ENCODE measurements at regions not wholly inside any gene's neighbourhood (a gene's known extent, or its start where the extent isn't known, plus 50 kb on each side); places are given as distances from the start of the nearest gene placed in this dataset.
"Not testable (repeated sequence)": the region's sequence is repeated elsewhere in the genome, so short reads cannot be mapped to it uniquely, and the experiment has no call there.

DNA sequence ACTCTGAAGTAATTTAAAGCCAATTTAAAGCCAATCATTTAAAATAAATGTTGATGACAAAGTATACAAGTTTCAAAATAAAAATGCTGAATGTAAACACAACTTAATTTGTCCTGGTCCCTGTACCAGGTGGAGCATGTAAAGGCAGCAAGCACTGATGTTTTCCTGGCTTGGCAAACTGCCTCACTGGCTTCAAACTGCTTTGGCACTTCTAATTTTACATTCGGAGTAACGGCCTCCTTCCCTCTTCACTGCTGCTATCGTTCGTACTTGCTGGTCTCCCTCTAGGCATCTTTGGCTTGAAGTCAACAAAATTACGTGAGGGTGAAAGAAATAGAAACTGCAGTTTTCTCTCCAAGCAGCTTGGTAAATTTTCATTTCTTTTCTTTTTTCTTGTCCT is 287.9 kb downstream of the LTN1 start:
- no peak for DNase-seq (ENCODE audit: low read depth in 3 of 3)

DNA sequence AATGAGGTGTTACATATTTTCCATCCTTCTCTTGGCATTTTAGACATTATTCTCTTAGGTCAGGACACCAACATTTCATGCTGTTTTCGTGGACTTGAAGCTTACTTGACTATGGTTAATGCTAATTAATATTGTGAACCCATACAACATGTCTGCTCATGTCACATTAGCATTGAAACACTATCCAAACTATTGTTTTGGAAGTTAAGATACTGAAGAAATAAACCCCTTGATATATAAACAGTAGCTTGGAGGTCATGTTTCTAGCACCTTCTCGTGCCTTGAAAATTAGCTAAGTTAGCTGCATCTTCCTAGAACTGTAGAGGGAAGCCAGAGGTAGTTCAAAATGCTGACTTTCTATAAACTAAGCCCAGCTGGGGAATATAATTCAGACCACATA is 288.8 kb downstream of the LTN1 start:
- DNase-seq (ENCODE audit: low read depth in 3 of 3), result no peak

DNA sequence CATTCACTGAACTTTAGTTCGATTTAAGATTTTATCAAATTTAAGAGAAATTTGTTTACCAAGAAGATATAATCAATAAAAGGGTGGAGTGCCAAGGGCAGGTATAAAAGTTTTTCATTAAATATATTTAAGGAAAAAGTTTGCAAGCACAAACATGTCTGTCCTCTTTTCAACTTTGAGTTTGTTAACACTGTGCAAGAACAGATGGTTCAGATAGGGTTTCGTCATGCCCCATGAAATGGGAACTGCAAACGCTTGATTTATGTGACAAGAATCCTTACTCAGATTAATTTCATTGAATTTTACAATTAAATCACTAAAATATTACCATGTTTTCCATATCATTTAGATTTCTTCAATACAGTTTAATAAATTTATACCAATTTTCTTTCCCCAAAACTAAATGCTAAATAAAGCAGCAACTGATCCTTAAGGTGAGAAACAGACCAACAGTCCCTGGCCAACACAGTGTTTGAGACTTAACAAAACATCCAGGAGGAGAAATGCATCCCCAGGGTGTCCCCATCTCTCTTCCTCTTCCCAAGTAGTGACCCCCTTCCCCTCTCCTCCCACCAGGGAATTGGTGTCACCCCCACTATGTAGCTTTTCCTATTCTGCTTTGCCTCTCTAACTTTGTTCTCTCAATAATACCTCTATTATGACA is 292.9 kb downstream of the LTN1 start:
- no peak for DNase-seq (ENCODE audit: low read depth in 3 of 3)

GRCh38 chr21:28699186-28699585 is 293.5 kb downstream of the LTN1 start:
- DNase-seq (ENCODE audit: low read depth in 3 of 3), result no peak

GRCh38 chr21:28696844-28697410 is 295.8 kb downstream of the LTN1 start:
- no peak for DNase-seq (ENCODE audit: low read depth in 3 of 3)

DNA sequence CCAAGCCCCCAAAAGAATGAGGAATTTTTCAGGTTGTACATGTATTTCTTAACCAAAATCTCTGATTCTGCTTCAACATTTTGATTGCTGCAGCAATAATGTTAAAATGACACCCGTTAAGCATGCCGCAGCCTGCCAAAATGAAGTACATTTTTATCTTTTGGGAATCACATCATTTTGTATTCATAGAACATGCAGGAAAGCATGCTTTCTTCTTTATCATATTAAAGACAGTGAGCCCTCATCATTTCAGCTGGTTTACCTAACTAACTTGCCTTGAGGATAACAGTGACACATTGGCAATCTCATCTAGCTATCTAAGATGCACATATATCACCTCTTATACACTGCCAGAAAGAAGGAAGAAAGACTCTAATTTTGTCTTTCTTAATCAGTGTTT is 299.2 kb downstream of the LTN1 start:
- DNase-seq (ENCODE audit: low read depth in 3 of 3), result no peak

GRCh38 chr21:28690196-28690595 is 302.5 kb downstream of the LTN1 start:
- DNase-seq (ENCODE audit: low read depth in 3 of 3), result no peak

DNA sequence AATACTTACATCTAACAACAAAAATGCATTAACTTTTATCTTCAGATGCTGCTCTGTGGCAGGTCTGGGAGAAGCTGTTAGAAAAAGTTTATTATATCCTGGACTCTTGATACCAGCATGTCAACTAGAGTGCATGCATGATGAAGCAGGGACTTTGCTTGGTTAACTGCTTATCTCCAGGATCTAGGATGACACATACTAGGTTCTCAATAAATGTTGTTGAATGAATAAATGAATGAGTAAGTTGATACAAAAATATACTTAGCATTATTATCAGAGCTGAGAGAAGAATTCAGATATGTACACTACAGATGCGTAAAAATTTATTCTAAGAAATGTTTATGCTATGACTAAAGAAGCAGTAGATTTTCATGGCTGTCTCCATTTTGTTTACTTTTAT is 304.3 kb downstream of the LTN1 start:
- no peak for DNase-seq (ENCODE audit: low read depth in 3 of 3)

GRCh38 chr21:28687586-28687985 is 305.1 kb downstream of the LTN1 start:
- DNase-seq (ENCODE audit: low read depth in 3 of 3), result no peak

- no peak for DNase-seq (ENCODE audit: low read depth in 3 of 3)
Observed at GRCh38 chr21:28683982-28684752, 308.5 kb downstream of the LTN1 start.

DNA sequence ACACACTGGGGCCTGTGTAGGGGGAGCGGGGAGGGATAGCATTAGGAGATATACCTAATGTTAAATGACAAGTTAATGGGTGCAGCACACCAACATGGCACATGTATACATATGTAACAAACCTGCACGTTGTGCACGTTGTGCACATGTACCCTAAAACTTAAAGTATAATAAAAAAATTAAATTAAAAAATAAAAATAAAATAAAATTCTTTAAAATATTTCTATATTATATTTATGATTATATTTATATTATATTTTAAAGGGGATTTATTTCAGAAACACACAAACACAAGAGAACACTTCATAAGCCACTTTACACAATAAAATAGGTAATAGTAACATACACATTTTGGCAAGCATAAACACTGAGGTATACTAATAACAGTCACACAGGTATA is 309.8 kb downstream of the LTN1 start:
- not testable (repeated sequence) for DNase-seq (ENCODE audit: low read depth in 3 of 3)

DNA sequence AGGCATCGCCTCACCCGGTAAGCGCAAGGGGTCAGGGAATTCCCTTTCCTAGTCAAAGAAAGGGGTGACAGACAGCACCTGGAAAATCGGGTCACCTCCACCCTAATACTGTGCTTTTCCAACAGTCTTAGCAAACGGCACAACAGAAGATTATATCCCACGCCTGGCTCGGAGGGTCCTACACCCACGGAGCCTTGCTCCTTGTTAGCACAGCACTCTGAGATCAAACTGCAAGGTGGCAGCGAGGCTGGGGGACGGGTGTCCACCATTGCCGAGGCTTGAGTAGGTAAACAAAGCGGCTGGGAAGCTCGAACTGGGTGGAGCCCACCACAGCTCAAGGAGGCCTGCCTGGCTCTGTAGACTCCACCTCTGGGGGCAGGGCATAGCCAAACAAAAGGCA is 315.6 kb downstream of the LTN1 start:
- DNase-seq (ENCODE audit: low read depth in 3 of 3), result not testable (repeated sequence)

- DNase-seq (ENCODE audit: low read depth in 3 of 3), result no peak
Observed at GRCh38 chr21:28675331-28676041, 317.2 kb downstream of the LTN1 start.

DNA sequence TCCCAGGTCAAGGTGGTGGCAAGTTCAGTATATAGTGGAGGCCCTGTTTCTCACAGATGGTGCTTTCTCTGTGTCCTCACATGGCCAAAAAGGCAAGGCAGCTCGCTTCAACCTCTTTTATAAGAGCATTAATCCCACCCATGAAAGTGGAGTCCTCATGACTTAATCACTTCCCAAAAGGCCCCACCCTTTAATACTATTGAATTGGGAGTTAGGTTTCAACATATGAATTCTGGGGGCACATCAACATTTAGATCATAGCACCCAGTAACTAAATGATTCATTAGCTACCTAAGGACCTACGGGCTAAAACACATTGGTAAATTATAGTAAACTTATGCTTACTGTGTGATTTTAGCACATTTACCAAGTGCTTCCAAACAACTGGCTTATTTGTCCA is 317.9 kb downstream of the LTN1 start:
- DNase-seq (ENCODE audit: low read depth in 3 of 3), result no peak

GRCh38 chr21:28671549-28672195 is 321.0 kb downstream of the LTN1 start:
- no peak for DNase-seq (ENCODE audit: low read depth in 3 of 3)

- no peak for DNase-seq (ENCODE audit: low read depth in 3 of 3)
Observed at GRCh38 chr21:28669971-28670653, 322.6 kb downstream of the LTN1 start.

- no peak for DNase-seq (ENCODE audit: low read depth in 3 of 3)
Observed at GRCh38 chr21:28669321-28669720, 323.4 kb downstream of the LTN1 start.

- no peak for DNase-seq (ENCODE audit: low read depth in 3 of 3)
Observed at GRCh38 chr21:28663754-28664153, 328.9 kb downstream of the LTN1 start.

GRCh38 chr21:28663111-28663693 is 329.5 kb downstream of the LTN1 start:
- no peak for DNase-seq (ENCODE audit: low read depth in 3 of 3)

GRCh38 chr21:28657566-28657965 is 335.1 kb downstream of the LTN1 start:
- no peak for DNase-seq (ENCODE audit: low read depth in 3 of 3)

- DNase-seq (ENCODE audit: low read depth in 3 of 3), result no peak
Observed at GRCh38 chr21:28655471-28655870, 337.2 kb downstream of the LTN1 start.

Data from stimulated activated CD4-positive, alpha-beta T cell treated with anti-CD3 and anti-CD28 coated beads, TNF-alpha, amount 100 ng/mL, for 48 hours (primary cell).